ENCODE measurements at regions not wholly inside any gene's neighbourhood (a gene's known extent, or its start where the extent isn't known, plus 50 kb on each side); places are given as distances from the start of the nearest gene placed in this dataset.
A peak's percentile ranks its signal among the peaks of the same experiment; 100 is the strongest.

GRCh38 chrX:69303231-69303630 is 138.0 kb upstream of the PJA1 start:
- DNase-seq = no peak

DNA sequence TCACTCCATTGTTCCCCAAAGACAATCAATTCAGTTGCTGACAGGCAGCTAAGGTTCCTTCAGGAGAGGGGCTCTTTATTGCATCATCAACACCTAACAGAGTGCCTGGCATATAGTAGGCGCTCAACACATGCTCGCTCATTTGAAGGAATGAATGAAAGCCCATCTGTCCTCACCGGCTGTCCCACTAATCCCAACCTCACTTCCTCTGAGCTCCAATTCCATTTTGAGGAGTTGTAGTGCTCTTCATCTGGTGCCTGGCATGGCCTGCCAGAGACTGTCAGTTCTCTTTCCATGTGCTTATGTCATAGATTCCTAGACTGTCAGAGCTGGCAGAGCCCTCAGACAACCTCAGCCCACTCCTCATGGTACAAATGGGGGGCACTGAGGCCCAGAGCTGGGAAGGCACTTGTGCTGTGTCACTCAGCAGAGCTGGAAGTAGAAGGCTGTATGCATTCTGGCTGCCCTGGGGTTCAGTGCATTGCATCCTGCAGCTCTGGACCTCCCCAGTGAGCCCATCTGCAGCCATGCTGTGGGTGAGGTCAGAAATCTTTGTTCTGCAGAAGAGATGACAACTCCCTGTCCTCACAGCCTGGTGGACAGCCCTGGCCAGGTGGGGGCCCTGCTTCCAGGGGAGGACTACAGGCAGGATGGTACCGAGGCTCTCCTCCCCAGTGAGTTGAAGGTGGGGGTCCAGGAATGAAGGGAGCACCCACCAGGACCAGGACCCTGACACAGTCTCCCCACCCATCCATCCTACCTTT is 134.9 kb upstream of the PJA1 start:
- DNase-seq = no peak

DNA sequence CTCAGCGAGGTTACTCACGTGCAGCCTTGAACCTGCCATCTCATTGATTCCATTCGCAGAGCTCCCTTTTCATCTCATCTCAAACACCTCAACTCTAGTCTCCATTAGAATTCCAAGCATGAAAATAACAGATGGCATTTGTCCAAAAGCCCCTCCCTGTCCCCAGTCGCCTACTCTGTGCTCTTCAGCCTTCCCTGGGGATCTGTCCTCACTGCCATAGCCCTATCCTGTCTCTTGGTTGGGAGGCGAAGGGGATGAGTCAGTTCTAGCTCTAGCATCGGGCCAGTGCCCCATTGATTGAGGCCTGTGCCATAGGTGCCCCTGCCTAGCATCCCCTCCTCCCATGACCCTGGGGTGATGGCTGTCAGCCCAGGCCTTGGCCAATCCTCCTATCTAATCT is 134.0 kb upstream of the PJA1 start:
- DNase-seq = no peak

DNA sequence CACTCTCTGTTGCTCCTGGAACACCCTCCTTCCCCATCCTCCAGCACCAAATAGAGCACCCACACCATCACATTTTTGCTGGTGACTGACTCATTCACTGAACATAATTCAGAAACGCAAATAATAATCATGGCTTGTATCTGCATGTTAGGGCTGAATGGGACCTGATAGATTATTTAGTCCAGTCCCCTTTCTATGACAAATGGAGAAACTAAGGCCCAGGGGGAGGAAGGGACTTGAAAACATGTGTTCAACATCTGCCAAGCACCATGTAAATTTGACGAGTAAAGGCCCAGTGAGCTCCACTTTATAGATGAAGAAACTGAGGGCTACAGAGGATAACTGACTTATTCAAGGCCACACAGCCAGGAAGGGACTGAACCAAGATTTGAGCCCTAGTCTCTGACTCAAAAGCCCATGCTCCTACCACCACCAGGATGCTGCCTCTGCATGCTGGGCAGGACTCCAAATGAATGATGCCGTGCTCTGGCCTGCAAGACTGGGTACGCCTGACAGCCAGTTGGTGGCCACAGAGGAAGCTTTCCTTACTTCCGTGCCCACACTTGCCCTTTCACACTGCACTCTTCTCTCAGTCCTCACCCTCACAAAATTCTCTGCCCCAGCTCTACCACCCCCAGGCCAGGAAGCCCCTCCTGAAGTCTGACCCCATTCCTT is 133.3 kb upstream of the PJA1 start:
- no peak for DNase-seq

DNA sequence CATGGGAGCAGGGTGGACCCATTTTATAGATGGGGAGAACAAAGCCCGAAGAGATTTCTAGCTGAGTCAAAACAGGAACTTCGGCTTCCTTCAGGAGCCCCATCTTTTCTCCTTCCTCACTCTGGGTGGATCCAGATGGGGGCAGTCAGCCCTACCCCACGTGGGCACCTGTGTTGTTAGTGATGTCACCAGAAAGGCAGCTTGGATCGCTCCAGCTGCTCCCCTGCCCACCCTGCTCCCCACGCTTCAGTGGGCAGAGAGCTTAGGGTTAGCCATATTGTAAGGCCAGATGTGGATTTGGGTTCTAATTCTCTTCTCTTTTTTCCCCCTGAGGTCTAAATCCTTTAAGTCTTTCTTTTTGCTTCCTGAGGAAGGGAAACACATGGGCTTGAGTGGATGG is 132.3 kb upstream of the PJA1 start:
- no peak for DNase-seq

DNA sequence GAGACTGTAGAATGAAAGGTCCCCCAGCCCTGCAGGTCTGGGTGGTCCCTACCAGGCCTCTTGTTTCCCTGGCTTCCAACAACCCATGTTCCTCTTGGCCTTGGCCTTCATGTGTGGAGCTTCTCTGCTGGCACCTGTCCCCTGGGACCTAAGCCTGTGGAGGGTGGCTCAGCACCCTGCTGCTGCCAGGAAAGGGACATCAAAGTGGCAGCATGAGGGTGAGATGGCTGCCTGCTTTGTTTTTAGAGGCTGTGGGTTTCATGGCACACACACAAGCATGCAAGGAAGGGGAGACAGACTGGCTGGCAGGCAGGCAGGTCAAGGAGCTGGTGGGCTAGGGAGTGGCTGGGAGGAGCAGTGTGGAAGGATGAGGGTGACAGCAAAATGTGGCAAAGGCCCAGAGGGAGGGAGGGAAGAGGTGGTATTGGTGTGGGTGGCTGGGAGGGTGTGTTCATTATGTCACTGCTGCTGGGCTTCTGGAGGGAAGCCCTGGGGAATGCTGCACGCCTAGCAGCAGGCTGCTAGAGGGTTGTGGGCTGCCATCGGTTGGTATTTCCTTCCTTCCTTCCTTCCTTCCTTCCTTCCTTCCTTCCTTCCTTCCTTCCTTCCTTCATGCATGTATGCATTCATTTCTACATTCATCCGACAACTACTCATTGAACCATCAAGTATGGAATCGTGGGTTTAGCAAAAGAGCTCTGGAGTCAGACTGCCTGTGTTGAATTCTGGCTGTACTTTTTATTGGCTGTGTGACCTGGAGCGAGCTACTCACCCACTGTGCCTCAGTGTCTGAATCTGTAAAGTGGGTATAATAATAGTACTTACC is 128.7 kb upstream of the PJA1 start:
- DNase-seq = no peak

DNA sequence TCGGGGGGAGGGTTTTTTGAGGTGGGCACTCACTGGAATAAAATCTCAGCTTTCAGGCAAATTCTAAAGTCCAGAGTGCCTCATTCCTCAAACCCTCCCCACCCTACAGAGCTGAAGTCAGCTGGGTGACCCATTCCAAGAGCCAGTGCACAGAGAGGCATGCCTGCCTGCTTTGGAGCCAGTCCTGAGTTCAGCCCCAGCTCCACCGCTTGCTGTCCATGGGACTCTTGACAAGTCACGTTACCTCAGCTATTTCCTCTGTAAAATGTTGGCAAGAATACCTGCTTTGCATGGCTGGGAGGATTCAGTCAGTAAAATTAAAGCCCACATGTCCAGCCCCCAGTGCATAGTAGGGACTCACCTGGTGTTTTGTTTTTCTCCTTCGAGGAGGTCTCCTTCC is 125.9 kb upstream of the PJA1 start:
- DNase-seq = no peak

- DNase-seq = no peak
Measured at GRCh38 chrX:69290292-69290691, 125.0 kb upstream of the PJA1 start.

DNA sequence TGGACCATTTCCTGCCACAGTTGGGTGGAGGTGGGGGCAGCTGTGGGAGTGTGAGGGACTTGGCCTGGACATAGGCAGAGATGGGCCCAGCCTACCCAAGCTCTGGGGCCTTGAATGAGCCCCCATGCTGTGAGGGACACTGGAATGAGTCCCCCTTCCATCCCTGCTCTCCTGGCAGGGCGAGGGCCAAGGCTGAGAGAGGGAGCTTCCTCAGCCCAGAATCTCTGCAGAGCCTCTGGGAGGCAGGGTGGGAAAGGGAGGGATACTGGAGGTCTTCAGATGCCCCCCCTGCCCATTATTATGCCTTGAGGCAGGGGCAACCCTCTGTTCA is 124.5 kb upstream of the PJA1 start:
- DNase-seq = no peak

- no peak for DNase-seq
Measured at GRCh38 chrX:69289046-69289792, 124.0 kb upstream of the PJA1 start.

DNA sequence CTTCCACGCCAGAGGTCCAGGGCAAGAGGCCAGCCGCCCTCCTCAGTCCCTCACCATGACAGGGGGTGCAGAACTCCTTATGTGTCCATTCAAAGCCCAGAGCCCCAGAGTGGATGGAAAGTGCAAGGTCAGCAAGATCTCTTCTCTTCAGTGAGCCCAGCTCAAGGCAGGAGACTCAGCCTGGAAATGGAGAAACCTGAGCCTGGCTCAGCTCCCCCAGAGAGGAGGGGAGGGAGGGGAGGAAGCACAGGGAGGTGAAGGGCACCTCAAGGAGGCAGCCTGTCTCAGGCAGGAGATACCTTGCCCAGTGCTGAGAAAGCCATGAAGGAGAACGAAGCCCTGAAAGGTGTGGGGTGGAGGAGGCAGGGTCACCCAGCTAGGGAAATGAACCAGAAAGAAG is 121.8 kb upstream of the PJA1 start:
- no peak for DNase-seq

GRCh38 chrX:69286565-69286906 is 121.3 kb upstream of the PJA1 start:
- no peak for DNase-seq

DNA sequence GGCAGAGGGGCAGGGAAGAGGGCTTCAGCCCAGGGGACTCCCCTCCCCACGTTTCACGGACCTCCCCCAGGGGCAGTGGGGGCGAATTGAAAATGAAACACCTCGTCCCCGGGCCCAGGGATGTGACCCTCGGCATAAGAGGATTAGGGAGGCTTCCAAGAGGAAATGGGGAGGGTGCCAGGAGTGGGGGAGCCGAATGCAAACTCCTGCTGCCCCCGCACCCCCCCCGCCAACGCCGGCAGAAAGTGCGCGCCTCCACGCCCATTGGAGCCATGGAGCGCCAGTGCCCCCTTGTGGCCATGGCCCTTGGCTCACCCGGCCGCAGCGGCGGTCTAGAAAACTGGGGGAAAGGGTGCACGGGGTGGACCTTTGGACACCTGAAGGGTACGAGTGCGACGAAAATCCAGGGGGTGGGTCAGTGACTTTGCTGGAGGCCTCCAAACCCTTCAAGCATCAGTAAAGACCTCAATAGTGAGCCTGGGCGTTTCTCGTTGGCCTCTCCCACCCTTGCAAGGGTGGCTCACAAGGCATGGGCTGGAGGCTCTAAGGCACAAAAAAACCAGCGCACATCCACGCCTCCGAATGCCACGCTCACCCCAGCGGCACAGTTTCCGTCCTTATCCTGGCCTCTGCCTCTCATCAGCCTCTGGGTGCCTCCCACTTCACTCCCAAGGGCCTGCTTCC is 120.8 kb upstream of the PJA1 start:
- DNase-seq = peak; percentile 65

DNA sequence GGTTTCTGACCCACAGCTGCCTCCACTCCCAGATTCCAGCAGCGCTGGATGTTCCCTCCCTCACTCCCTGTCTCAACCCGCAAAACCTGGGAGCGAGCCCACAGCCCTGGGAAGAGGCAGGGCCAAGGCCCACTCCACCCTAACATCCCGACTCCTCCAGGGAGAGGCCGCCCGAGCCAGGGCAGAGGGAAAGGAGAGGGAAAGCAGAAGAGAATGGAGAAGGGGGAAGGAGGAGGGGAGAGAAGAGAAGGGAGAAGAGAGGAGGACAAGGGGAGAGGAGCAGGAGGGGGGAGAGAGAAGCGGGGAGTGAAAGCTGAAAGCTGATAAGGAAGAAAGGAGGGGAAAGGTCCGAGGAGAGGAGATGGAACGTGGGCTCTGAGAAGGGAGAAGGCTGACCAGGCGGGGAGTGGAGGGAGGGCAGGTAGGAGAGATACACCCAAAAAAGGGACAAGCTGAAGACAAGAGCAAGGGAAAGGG is 120.2 kb upstream of the PJA1 start:
- DNase-seq = no peak

DNA sequence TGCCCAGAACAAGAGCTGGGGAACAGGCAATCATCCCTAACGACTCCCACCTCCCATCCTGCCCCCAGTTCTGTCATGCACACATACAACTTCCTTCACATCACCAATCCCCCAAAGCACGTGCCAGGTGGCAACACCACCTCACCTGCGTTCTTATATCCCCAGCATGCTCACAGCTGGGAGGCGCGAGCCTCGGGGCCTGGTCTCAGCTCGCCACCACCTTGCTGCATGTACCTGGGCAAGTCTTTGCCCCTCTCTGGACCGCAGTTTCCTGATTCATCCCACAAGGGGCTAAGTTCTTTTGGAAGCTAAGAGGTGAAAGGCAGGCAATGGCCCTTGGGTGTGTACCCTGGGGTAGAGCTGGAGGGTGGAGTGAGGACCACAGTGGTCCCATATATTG is 119.2 kb upstream of the PJA1 start:
- DNase-seq = no peak

GRCh38 chrX:69282893-69283690 is 117.8 kb upstream of the PJA1 start:
- no peak for DNase-seq

DNA sequence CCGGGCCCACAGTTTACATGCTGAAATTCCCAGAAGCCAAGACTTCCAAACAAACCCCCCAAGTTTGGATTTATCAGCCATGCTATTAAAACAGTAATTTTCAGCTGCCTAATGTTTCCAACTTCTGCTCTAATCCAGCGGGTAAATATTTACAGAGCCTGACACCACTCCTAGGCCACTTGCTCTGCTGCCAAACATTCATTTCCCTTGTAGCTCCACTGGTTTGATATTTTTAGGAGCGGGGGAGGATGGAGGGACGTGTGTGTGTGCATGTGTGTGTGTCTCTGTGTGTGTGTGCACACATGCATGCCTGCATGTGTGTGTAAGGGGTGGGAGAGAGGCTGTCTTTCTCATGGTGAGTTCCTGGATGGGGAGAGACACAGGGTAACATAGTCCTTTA is 115.7 kb upstream of the PJA1 start:
- DNase-seq = no peak

DNA sequence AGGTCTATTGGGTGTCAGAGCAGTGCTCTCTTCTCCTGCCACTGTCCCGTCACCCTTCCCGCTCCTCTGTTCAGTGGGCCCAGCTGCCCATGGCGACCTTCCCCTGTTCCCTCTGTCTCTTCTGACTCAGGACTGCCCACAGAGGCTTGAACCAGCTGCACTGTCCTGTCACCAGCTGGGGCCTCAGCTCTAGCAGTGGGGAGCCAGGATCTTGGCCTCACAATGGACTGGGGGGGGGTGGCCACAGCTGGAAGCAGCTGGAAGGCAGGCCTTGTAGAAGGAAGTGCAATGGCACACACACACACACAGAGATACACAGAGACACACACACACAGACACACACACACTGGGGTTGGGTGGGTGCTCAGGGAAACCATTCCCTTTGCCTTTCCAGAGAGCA is 114.0 kb upstream of the PJA1 start:
- no peak for DNase-seq

- DNase-seq = no peak
Measured at GRCh38 chrX:69278031-69278687, 112.9 kb upstream of the PJA1 start.

GRCh38 chrX:69277369-69277990 is 112.2 kb upstream of the PJA1 start:
- no peak for DNase-seq

DNA sequence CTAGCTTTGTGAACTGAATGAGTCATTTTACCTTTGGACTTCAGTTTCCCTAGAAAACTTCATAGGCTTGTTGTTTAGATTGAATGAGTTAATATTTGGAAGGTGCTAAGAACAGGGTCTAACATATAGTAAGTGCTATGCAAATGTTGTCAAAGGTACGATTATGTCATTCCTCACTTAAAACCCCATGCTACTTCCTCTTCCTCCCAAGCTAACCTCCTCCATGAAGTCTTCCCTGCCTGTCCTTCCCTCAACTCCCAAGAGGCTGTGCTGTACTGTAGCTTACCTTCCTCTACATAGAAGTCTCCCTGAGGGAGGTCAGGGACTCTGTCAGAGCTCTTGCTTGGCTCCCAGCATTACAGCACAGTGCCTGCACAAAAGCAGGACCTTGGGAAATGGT is 103.4 kb upstream of the PJA1 start:
- DNase-seq = no peak
